ENCODE measurements at regions not wholly inside any gene's neighbourhood (a gene's known extent, or its start where the extent isn't known, plus 50 kb on each side); places are given as distances from the start of the nearest gene placed in this dataset.

GRCh38 chr14:29462321-29462720 is 465.3 kb downstream of the PRKD1 start:
- no peaks in the 10 kb centered on the region for H3K9me3 ChIP-seq (ENCODE audit: control insufficient read depth, low read depth, low read length)
- H3K79me2 ChIP-seq (ENCODE audit: insufficient read depth, low read length): no peaks in the 10 kb centered on the region
- H2BK20ac ChIP-seq (ENCODE audit: low read depth, low read length, poor library complexity, severe bottlenecking): no peak overlapping the region
- no peak overlapping the region for H3K23ac ChIP-seq (ENCODE audit: insufficient read length, low read depth, low read length)
- no peak overlapping the region for H3K56ac ChIP-seq (ENCODE audit: insufficient read length, low read depth, low read length)
- H3K27me3 ChIP-seq (ENCODE audit: insufficient read depth, low read length): no peaks in the 10 kb centered on the region
- no peak overlapping the region for H2BK12ac ChIP-seq (ENCODE audit: insufficient read length, low read depth, low read length)
- no peak overlapping the region for H4K8ac ChIP-seq (replicated peaks; ENCODE audit: insufficient read length, low read depth, low read length)
- no peak overlapping the region for H2BK120ac ChIP-seq (ENCODE audit: low read depth, low read length, poor library complexity, severe bottlenecking)
- H4K20me1 ChIP-seq (ENCODE audit: control insufficient read depth, insufficient read depth, insufficient read length): no peaks in the 10 kb centered on the region
- Mint-ChIP-seq H3K4me3 (no peak overlapping the region), H3K4me1 (no peaks in the 10 kb centered on the region), H3K27ac (no peak overlapping the region), H3K36me3 (ENCODE audit: insufficient read depth in 1 of 3, low read depth in 3 of 3) (peaks cover 0 to 3% (median 0%) of the 10 kb centered on the region in 3 experiments; a peak in 1 of 7 replicates), H3K9me3 (no peaks in the 10 kb centered on the region), H3K27me3 (ENCODE audit: low read depth) (peaks cover 2% of the 10 kb centered on the region)
- H3K23me2 ChIP-seq (ENCODE audit: insufficient read length, low read depth, low read length, poor library complexity, severe bottlenecking): no peaks in the 10 kb centered on the region
- no peak overlapping the region for H2AK5ac ChIP-seq (ENCODE audit: insufficient read length, low read length)
- no peak for DNase-seq
- no peak overlapping the region for H3K14ac ChIP-seq (ENCODE audit: insufficient read depth, low read length)
- H3K18ac ChIP-seq (ENCODE audit: insufficient read length, low read depth, low read length): no peak overlapping the region
- TF ChIP-seq, protein P1, sequence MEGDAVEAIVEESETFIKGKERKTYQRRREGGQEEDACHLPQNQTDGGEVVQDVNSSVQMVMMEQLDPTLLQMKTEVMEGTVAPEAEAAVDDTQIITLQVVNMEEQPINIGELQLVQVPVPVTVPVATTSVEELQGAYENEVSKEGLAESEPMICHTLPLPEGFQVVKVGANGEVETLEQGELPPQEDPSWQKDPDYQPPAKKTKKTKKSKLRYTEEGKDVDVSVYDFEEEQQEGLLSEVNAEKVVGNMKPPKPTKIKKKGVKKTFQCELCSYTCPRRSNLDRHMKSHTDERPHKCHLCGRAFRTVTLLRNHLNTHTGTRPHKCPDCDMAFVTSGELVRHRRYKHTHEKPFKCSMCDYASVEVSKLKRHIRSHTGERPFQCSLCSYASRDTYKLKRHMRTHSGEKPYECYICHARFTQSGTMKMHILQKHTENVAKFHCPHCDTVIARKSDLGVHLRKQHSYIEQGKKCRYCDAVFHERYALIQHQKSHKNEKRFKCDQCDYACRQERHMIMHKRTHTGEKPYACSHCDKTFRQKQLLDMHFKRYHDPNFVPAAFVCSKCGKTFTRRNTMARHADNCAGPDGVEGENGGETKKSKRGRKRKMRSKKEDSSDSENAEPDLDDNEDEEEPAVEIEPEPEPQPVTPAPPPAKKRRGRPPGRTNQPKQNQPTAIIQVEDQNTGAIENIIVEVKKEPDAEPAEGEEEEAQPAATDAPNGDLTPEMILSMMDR (conservative IDR thresholded peaks at IDR 0.05): no peak
- no peaks in the 10 kb centered on the region for H3K79me1 ChIP-seq (ENCODE audit: insufficient read depth, low read depth, low read length, poor library complexity, severe bottlenecking)
- H4K91ac ChIP-seq (ENCODE audit: insufficient read length, low read depth, low read length): no peak overlapping the region
- H3K9ac ChIP-seq (ENCODE audit: extremely low read depth, insufficient read length, low read length): no peak overlapping the region
- no peak overlapping the region for H3K4ac ChIP-seq (ENCODE audit: low read depth, low read length)
- no peak overlapping the region for H3T11ph ChIP-seq (ENCODE audit: low read length)
- no peak overlapping the region for H2BK5ac ChIP-seq (ENCODE audit: insufficient read length, low read length)
- H3K4me1 ChIP-seq (ENCODE audit: insufficient read depth, low read length): no peaks in the 10 kb centered on the region
- H3K27ac ChIP-seq (ENCODE audit: insufficient read length, low read depth, low read length): no peak overlapping the region
- H4K5ac ChIP-seq (ENCODE audit: insufficient read length, low read depth, low read length): no peak overlapping the region
- no peak overlapping the region for H3K4me2 ChIP-seq (ENCODE audit: insufficient read depth, insufficient read length, low read length)
- WGBS (ENCODE audit: extremely low coverage, insufficient read length, low lambda C conversion rate): no CpG with 5 or more reads among the region's 1 CpG
- no peak overlapping the region for H2AFZ ChIP-seq (ENCODE audit: low read length)
- H2BK15ac ChIP-seq (ENCODE audit: low read depth, low read length): no peak overlapping the region

Measured in H9 (cell line).